Omental fat pad (tissue), 3 donors: ENCODE measurements at regions not wholly inside any gene's neighbourhood (a gene's known extent, or its start where the extent isn't known, plus 50 kb on each side); places are given as distances from the start of the nearest gene placed in this dataset.

Experiments used
- ATAC-seq: fragments of 150-250 bp; one replicate; pipeline ENCODE4 v1.9.1; 2016; ENCODE audit warnings: mild to moderate bottlenecking, moderate library complexity; ENCODE audit not compliant: low FRiP score
- DNase-seq: peaks from one replicate; pipeline ENCODE4 v3.0.0-alpha.2; 2019; ENCODE audit warnings: low spot score
- CTCF ChIP-seq, 3 donors: fragments of 450-650 bp; IDR thresholded peaks; one replicate each; pipeline ENCODE4 v1.5.1; 2016 to 2017; ENCODE audit warnings: antibody characterized with exemption in 3 of 3, mild to moderate bottlenecking in 3 of 3, moderate library complexity in 2 of 3

GRCh38 chr2:503288-503999 is 173.8 kb downstream of the TMEM18 start:
- no peak for TF ChIP-seq CTCF (IDR thresholded peaks at IDR 0.05)
- DNase-seq = no peak
- ATAC-seq = no peak

- ATAC-seq (no peak), DNase-seq (no peak)
- no peak for TF ChIP-seq CTCF (IDR thresholded peaks at IDR 0.05)
Measured at GRCh38 chr2:502831-503230, 174.4 kb downstream of the TMEM18 start.

DNA sequence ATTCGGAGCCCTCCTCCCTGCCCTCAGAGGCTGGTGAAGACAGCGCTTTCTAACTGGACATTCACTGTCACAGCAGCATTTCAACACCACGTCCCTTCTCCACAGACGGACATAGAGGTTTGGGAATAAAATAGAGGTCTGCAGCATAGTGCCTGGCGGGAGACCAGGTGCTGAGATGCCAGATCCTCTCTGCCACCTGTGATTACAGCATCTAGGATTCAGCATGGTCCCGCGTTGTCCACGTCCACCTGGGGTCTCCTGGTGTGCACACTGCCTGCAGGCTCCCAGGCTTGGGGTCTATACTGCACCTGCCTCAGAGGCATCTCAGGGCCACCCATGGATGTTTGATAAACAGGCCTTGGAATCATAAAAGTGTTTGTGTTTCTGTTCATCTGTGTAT is 175.5 kb downstream of the TMEM18 start:
- DNase-seq (no peak), ATAC-seq (no peak)
- no peak for TF ChIP-seq CTCF (IDR thresholded peaks at IDR 0.05)

DNA sequence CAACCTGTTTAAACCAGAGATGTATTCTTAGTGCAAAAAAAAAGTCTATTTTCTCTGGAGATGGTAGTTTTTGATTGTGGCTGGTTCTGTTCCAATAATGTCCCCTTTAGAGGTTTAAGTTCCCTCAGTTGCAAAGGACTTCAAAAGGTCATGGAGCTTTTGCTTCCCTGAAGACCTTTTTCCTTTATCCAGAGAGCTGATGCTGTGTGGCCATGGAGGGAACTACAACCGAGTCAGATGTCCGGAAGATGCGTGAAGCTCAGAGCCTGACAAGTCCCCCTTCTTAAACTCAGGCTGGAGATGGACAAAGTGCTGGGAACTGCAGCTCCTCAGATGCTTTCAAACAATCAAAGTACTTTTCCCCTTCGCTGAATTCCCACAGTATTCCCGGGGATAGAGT is 176.1 kb downstream of the TMEM18 start:
- DNase-seq (no peak), ATAC-seq (no peak)
- TF ChIP-seq CTCF (IDR thresholded peaks at IDR 0.05) = no peak

DNA sequence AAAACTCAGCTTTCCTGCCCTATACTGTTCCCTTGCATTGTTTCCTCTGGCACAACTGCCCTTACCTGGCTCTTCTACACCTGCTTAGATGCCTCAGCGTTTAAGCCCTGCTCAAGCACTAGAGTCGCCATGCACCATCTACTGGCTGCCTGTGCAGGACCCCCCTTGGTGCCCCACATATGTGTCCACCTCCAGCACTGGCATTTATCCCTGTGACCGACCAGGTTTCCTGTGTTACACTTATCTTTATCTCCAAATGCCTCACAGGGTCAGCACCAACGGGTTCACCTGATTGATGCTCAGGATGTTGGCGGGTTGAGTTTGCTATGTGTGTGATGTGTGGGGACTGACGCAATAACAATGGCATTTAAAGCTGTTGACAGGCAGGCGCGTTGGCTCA is 177.5 kb downstream of the TMEM18 start:
- DNase-seq (no peak), ATAC-seq (no peak)
- no peak for TF ChIP-seq CTCF (IDR thresholded peaks at IDR 0.05)

- no peak for DNase-seq
- TF ChIP-seq CTCF (IDR thresholded peaks at IDR 0.05) = no peak
- no peak for ATAC-seq
Measured at GRCh38 chr2:498493-499178, 178.6 kb downstream of the TMEM18 start.
